CD1c-positive myeloid dendritic cell (primary cell): ENCODE measurements at regions not wholly inside any gene's neighbourhood (a gene's known extent, or its start where the extent isn't known, plus 50 kb on each side); places are given as distances from the start of the nearest gene placed in this dataset.
"Not testable (repeated sequence)": the region's sequence is repeated elsewhere in the genome, so short reads cannot be mapped to it uniquely, and the experiment has no call there.

Experiments used
- DNase-seq: peaks from one replicate; pipeline ENCODE4 v3.0.0-alpha.2; 2016; ENCODE audit errors: extremely low spot score

GRCh38 chr11:134666273-134667174 is 254.5 kb upstream of the B3GAT1 start:
- no peak for DNase-seq

GRCh38 chr11:134665571-134666270 is 253.7 kb upstream of the B3GAT1 start:
- no peak for DNase-seq

- DNase-seq: no peak
These were observed 253.1 kb upstream of the B3GAT1 start for GRCh38 chr11:134665188-134665535.

- DNase-seq: no peak
These were observed 252.6 kb upstream of the B3GAT1 start for GRCh38 chr11:134664447-134665187.

- no peak for DNase-seq
These were observed 251.7 kb upstream of the B3GAT1 start for GRCh38 chr11:134663506-134664313.

GRCh38 chr11:134662629-134663360 is 250.8 kb upstream of the B3GAT1 start:
- no peak for DNase-seq

- DNase-seq: no peak
These were observed 249.6 kb upstream of the B3GAT1 start for GRCh38 chr11:134661660-134662059.

GRCh38 chr11:134660416-134660815 is 248.4 kb upstream of the B3GAT1 start:
- DNase-seq: no peak

- no peak for DNase-seq
These were observed 247.8 kb upstream of the B3GAT1 start for GRCh38 chr11:134659882-134660281.

- DNase-seq: no peak
These were observed 246.6 kb upstream of the B3GAT1 start for GRCh38 chr11:134658481-134659225.

GRCh38 chr11:134657631-134658030 is 245.6 kb upstream of the B3GAT1 start:
- DNase-seq: no peak

GRCh38 chr11:134656861-134657540 is 245.0 kb upstream of the B3GAT1 start:
- no peak for DNase-seq

GRCh38 chr11:134656086-134656840 is 244.2 kb upstream of the B3GAT1 start:
- DNase-seq: not testable (repeated sequence)

- no peak for DNase-seq
These were observed 243.3 kb upstream of the B3GAT1 start for GRCh38 chr11:134655189-134655989.

- DNase-seq: no peak
These were observed 242.3 kb upstream of the B3GAT1 start for GRCh38 chr11:134654161-134654915.

GRCh38 chr11:134652586-134653255 is 240.7 kb upstream of the B3GAT1 start:
- no peak for DNase-seq
